Testis (tissue), 2 donors: ENCODE measurements at regions not wholly inside any gene's neighbourhood (a gene's known extent, or its start where the extent isn't known, plus 50 kb on each side); places are given as distances from the start of the nearest gene placed in this dataset.

ENCODE experiments used
- POLR2A ChIP-seq: fragments of 450-650 bp; IDR thresholded peaks from one replicate; pipeline ENCODE4 v1.6.1; 2017; ENCODE audit warnings: antibody characterized with exemption, mild to moderate bottlenecking, moderate library complexity
- TF ChIP-seq, protein P1 (sequence below), 3 experiments: fragments of 450-650 bp in 2 of 3; fragments of 200-600 bp in 1 of 3; sonication (generic) in 1 of 3; IDR thresholded peaks; one replicate each; pipeline ENCODE4 v1.5.1; 2016 to 2019; ENCODE audit warnings: antibody characterized with exemption in 3 of 3, mild to moderate bottlenecking in 2 of 3, moderate library complexity in 1 of 3

- TF ChIP-seq, protein P1, sequence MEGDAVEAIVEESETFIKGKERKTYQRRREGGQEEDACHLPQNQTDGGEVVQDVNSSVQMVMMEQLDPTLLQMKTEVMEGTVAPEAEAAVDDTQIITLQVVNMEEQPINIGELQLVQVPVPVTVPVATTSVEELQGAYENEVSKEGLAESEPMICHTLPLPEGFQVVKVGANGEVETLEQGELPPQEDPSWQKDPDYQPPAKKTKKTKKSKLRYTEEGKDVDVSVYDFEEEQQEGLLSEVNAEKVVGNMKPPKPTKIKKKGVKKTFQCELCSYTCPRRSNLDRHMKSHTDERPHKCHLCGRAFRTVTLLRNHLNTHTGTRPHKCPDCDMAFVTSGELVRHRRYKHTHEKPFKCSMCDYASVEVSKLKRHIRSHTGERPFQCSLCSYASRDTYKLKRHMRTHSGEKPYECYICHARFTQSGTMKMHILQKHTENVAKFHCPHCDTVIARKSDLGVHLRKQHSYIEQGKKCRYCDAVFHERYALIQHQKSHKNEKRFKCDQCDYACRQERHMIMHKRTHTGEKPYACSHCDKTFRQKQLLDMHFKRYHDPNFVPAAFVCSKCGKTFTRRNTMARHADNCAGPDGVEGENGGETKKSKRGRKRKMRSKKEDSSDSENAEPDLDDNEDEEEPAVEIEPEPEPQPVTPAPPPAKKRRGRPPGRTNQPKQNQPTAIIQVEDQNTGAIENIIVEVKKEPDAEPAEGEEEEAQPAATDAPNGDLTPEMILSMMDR (IDR thresholded peaks at IDR 0.05): no peak
- TF ChIP-seq POLR2A: no peak
Measured at GRCh38 chr11:98955551-98955950, 65.2 kb upstream of the CNTN5 start.
